A673 (cell line): ENCODE measurements at regions not wholly inside any gene's neighbourhood (a gene's known extent, or its start where the extent isn't known, plus 50 kb on each side); places are given as distances from the start of the nearest gene placed in this dataset.

Experiments
- EZH2 ChIP-seq: fragments of 200-600 bp; sonication (generic); IDR thresholded peaks from 2 replicates; pipeline ENCODE4 v1.6.1; 2017; ENCODE audit warnings: borderline replicate concordance, low read depth, mild to moderate bottlenecking, mixed read lengths, antibody characterized with exemption, low read length; ENCODE audit not compliant: poor library complexity, severe bottlenecking
- TF ChIP-seq, protein P1 (sequence below): fragments of 300-800, 200-600 bp; sonication (generic); conservative IDR thresholded peaks from 2 replicates; pipeline ENCODE4 v1.5.1; 2017; ENCODE audit warnings: low read depth, mild to moderate bottlenecking, antibody characterized with exemption, low read length, moderate library complexity, mixed read lengths

- TF ChIP-seq, protein P1, sequence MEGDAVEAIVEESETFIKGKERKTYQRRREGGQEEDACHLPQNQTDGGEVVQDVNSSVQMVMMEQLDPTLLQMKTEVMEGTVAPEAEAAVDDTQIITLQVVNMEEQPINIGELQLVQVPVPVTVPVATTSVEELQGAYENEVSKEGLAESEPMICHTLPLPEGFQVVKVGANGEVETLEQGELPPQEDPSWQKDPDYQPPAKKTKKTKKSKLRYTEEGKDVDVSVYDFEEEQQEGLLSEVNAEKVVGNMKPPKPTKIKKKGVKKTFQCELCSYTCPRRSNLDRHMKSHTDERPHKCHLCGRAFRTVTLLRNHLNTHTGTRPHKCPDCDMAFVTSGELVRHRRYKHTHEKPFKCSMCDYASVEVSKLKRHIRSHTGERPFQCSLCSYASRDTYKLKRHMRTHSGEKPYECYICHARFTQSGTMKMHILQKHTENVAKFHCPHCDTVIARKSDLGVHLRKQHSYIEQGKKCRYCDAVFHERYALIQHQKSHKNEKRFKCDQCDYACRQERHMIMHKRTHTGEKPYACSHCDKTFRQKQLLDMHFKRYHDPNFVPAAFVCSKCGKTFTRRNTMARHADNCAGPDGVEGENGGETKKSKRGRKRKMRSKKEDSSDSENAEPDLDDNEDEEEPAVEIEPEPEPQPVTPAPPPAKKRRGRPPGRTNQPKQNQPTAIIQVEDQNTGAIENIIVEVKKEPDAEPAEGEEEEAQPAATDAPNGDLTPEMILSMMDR: no peak
- TF ChIP-seq EZH2: no peak
Measured at GRCh38 chr4:3642806-3643517, 110.7 kb upstream of the LRPAP1 start.
